ENCODE measurements at regions not wholly inside any gene's neighbourhood (a gene's known extent, or its start where the extent isn't known, plus 50 kb on each side); places are given as distances from the start of the nearest gene placed in this dataset.

DNA sequence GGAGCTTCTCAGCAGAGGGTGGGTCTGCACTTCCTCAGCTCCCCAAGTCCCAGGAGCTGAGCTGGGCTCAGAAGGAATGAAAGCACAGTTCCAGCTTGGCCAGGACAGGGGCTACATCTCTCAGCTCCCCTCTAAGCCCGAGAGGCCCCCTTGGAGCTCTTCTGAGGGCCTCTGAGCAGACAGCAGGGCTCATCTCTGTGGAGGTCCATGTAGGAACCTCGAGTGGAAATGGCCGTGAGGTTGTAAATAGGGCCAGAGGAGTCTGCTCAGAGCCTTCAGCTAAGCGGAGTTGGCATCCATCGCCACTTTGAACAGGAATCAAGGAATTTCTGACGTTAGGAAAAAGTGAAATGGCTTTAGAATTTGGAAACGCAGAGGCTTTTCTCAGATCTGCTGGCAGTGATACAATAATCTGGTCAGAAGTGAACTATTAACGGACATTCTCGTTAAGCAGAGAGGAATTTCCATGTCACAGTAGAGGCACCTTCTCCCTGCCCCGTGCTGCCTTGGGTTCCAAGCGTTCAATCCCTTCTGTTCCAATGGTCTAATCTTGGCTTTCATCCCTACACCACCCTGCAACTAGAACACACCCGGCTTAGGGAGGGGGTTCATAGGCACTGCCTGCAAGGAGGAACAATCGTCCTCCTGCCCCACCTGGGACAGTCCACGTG is 213.9 kb downstream of the NDUFA10 start:
- TF ChIP-seq CTCF (IDR thresholded peaks at IDR 0.05), result no peak
- TF ChIP-seq EZH2phosphoT487 (IDR thresholded peaks at IDR 0.05), result no peak

Data from neural progenitor cell (in vitro differentiated cells).